ENCODE measurements at regions not wholly inside any gene's neighbourhood (a gene's known extent, or its start where the extent isn't known, plus 50 kb on each side); places are given as distances from the start of the nearest gene placed in this dataset.

- no peak overlapping the region for H3K27ac ChIP-seq
- H3K9me3 ChIP-seq = no peaks in the 10 kb centered on the region
- no peaks in the 10 kb centered on the region for H3K36me3 ChIP-seq
- H3K4me3 ChIP-seq = no peak overlapping the region
- no peak for DNase-seq (ENCODE audit: low spot score)
- H3K4me1 ChIP-seq = no peaks in the 10 kb centered on the region
- TF ChIP-seq CTCF (IDR thresholded peaks at IDR 0.05) = no peak
- H3K27me3 ChIP-seq = no peaks in the 10 kb centered on the region
Measured at GRCh38 chr2:225114786-225115323, 72.6 kb upstream of the DOCK10 start.

GRCh38 chr2:225113371-225114015 lies 71.2 kb upstream of the DOCK10 start:
- no peak for TF ChIP-seq CTCF (IDR thresholded peaks at IDR 0.05)
- H3K9me3 ChIP-seq = no peaks in the 10 kb centered on the region
- DNase-seq (ENCODE audit: low spot score) = no peak

DNA sequence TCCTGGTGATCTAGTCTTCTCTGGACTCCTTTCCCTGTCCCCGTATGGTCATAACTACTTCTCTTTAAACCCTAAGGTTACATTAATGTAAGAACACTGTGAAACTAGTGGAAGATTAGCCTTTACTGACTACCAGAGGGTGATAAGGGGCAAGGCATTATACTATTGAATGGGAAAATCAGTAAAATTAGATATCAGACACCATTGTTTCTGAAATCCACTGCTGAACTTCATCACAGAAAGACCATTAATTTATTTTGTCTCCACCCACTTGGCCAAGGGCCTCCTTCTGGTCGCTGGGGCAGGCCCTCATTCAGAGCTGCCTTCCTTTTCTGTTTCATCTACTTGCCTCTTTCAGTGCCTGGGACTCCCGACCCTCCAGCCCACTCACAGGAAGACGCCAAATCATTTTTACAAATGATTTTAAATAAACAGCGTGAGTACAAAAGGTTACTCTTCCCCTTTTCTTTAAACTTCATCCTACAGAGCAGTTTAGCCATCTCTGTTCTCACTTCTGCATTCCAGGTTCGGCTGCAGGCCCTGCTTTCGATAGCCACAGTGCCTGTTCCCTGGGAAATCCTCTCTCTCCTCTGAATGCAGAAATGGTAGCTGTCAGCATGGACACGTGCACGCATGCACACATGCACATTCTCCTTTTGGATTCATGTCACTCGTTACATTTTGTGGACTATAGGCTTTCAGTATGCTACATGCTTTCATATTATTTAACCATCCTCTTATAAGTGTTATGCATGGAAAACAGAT lies 70.3 kb upstream of the DOCK10 start:
- H3K27me3 ChIP-seq = no peaks in the 10 kb centered on the region
- TF ChIP-seq CTCF (IDR thresholded peaks at IDR 0.05) = no peak
- H3K4me3 ChIP-seq = no peak overlapping the region
- no peak for DNase-seq (ENCODE audit: low spot score)
- no peak overlapping the region for H3K27ac ChIP-seq
- H3K36me3 ChIP-seq = no peaks in the 10 kb centered on the region
- H3K4me1 ChIP-seq = no peaks in the 10 kb centered on the region
- H3K9me3 ChIP-seq = no peaks in the 10 kb centered on the region

More at GRCh38 chr2:225113371-225114015, 71.2 kb upstream of the DOCK10 start:
- Histone ChIP-seq H3K27me3 (no peaks in the 10 kb centered on the region), H3K4me1 (no peaks in the 10 kb centered on the region), H3K4me3 (no peak overlapping the region), H3K36me3 (no peaks in the 10 kb centered on the region), H3K27ac (no peak overlapping the region)

- no peak overlapping the region for H3K4me3 ChIP-seq
- no peaks in the 10 kb centered on the region for H3K27me3 ChIP-seq
- H3K4me1 ChIP-seq = no peaks in the 10 kb centered on the region
- TF ChIP-seq CTCF (IDR thresholded peaks at IDR 0.05) = no peak
- H3K9me3 ChIP-seq = no peaks in the 10 kb centered on the region
- no peak for DNase-seq (ENCODE audit: low spot score)
- H3K36me3 ChIP-seq = no peaks in the 10 kb centered on the region
- no peak overlapping the region for H3K27ac ChIP-seq
Measured at GRCh38 chr2:225108805-225109204, 66.5 kb upstream of the DOCK10 start.

- no peak for TF ChIP-seq CTCF (IDR thresholded peaks at IDR 0.05)
Measured at GRCh38 chr2:225104971-225105370, 62.7 kb upstream of the DOCK10 start.

More at GRCh38 chr2:225104971-225105370, 62.7 kb upstream of the DOCK10 start:
- no peak for DNase-seq (ENCODE audit: low spot score)
- no peaks in the 10 kb centered on the region for H3K9me3 ChIP-seq
- H3K27me3 ChIP-seq = no peaks in the 10 kb centered on the region
- no peaks in the 10 kb centered on the region for H3K36me3 ChIP-seq
- H3K27ac ChIP-seq = no peak overlapping the region
- no peaks in the 10 kb centered on the region for H3K4me1 ChIP-seq
- H3K4me3 ChIP-seq = no peak overlapping the region

Data from right atrium auricular region (tissue), 2 donors.